ENCODE measurements at regions not wholly inside any gene's neighbourhood (a gene's known extent, or its start where the extent isn't known, plus 50 kb on each side); places are given as distances from the start of the nearest gene placed in this dataset.

GRCh38 chr7:69334701-69335100 is 263.6 kb upstream of the AUTS2 start:
- 89% methylated on average over 3 of the region's 3 CpGs for WGBS (ENCODE audit: insufficient coverage)
- H3K36me3 ChIP-seq (ENCODE audit: control insufficient read depth in 4 of 4, insufficient read depth in 4 of 4, low read length in 3 of 4) = no peaks in the 10 kb centered on the region
- H3K4me3 ChIP-seq (ENCODE audit: control insufficient read depth in 1 of 7, extremely low read depth in 1 of 7, insufficient read depth in 4 of 7, low read depth in 2 of 7, low read length in 6 of 7) = no peak overlapping the region
- POLR2A ChIA-PET = no interaction called here
- H3K4me1 ChIP-seq (ENCODE audit: control extremely low read depth in 1 of 4, control insufficient read depth in 4 of 4, insufficient read depth in 4 of 4, low read length in 3 of 4) = no peaks in the 10 kb centered on the region
- H3K27ac ChIP-seq (ENCODE audit: insufficient read depth in 1 of 2, low read depth in 1 of 2, low read length in 2 of 2, poor library complexity in 1 of 2, severe bottlenecking in 2 of 2) = no peak overlapping the region
- no peak for DNase-seq
- CTCF ChIA-PET = interaction anchor here (0.6 kb wide), 1 partner anchor 677 kb away, joined by 3 read pairs; no protein-coding TSS in a partner anchor
- no peaks in the 10 kb centered on the region for H3K9me3 ChIP-seq (ENCODE audit: control extremely low read depth in 1 of 5, control insufficient read depth in 4 of 5, insufficient read depth in 2 of 5, low read depth in 1 of 5, low read length in 4 of 5)
- H3K27me3 ChIP-seq (replicated peaks in 2 of 5; ENCODE audit: control insufficient read depth in 4 of 5, insufficient read depth in 5 of 5, low read length in 4 of 5) = no peaks in the 10 kb centered on the region

- WGBS (ENCODE audit: insufficient coverage) = 100% methylated on average over 1 of the region's 8 CpGs
- POLR2A ChIA-PET = no interaction called here
These were observed 262.9 kb upstream of the AUTS2 start for GRCh38 chr7:69335331-69335730.

GRCh38 chr7:69336976-69337375 is 261.3 kb upstream of the AUTS2 start:
- ChIA-PET POLR2A (no interaction called here), CTCF (no interaction called here)
- Histone ChIP-seq H3K27ac (ENCODE audit: insufficient read depth in 1 of 2, low read depth in 1 of 2, low read length in 2 of 2, poor library complexity in 1 of 2, severe bottlenecking in 2 of 2) (no peak overlapping the region), H3K27me3 (replicated peaks in 2 of 5; ENCODE audit: control insufficient read depth in 4 of 5, insufficient read depth in 5 of 5, low read length in 4 of 5) (no peaks in the 10 kb centered on the region), H3K4me3 (ENCODE audit: control insufficient read depth in 1 of 7, extremely low read depth in 1 of 7, insufficient read depth in 4 of 7, low read depth in 2 of 7, low read length in 6 of 7) (no peak overlapping the region), H3K4me1 (ENCODE audit: control extremely low read depth in 1 of 4, control insufficient read depth in 4 of 4, insufficient read depth in 4 of 4, low read length in 3 of 4) (no peaks in the 10 kb centered on the region), H3K36me3 (ENCODE audit: control insufficient read depth in 4 of 4, insufficient read depth in 4 of 4, low read length in 3 of 4) (no peaks in the 10 kb centered on the region), H3K9me3 (ENCODE audit: control extremely low read depth in 1 of 5, control insufficient read depth in 4 of 5, insufficient read depth in 2 of 5, low read depth in 1 of 5, low read length in 4 of 5) (peaks cover 0 to 1% (median 0%) of the 10 kb centered on the region in 5 experiments)
- DNase-seq = no peak
- 83% methylated on average over 2 of the region's 3 CpGs for WGBS (ENCODE audit: insufficient coverage)

More at GRCh38 chr7:69335331-69335730, 262.9 kb upstream of the AUTS2 start:
- Histone ChIP-seq H3K4me3 (ENCODE audit: control insufficient read depth in 1 of 7, extremely low read depth in 1 of 7, insufficient read depth in 4 of 7, low read depth in 2 of 7, low read length in 6 of 7) (no peak overlapping the region), H3K4me1 (ENCODE audit: control extremely low read depth in 1 of 4, control insufficient read depth in 4 of 4, insufficient read depth in 4 of 4, low read length in 3 of 4) (no peaks in the 10 kb centered on the region), H3K36me3 (ENCODE audit: control insufficient read depth in 4 of 4, insufficient read depth in 4 of 4, low read length in 3 of 4) (no peaks in the 10 kb centered on the region), H3K9me3 (ENCODE audit: control extremely low read depth in 1 of 5, control insufficient read depth in 4 of 5, insufficient read depth in 2 of 5, low read depth in 1 of 5, low read length in 4 of 5) (no peaks in the 10 kb centered on the region), H3K27me3 (replicated peaks in 2 of 5; ENCODE audit: control insufficient read depth in 4 of 5, insufficient read depth in 5 of 5, low read length in 4 of 5) (no peaks in the 10 kb centered on the region), H3K27ac (ENCODE audit: insufficient read depth in 1 of 2, low read depth in 1 of 2, low read length in 2 of 2, poor library complexity in 1 of 2, severe bottlenecking in 2 of 2) (no peak overlapping the region)
- DNase-seq = no peak
- CTCF ChIA-PET = no interaction called here

- peaks cover 0 to 2% (median 0%) of the 10 kb centered on the region in 5 experiments for H3K27me3 ChIP-seq (replicated peaks in 2 of 5; ENCODE audit: control insufficient read depth in 4 of 5, insufficient read depth in 5 of 5, low read length in 4 of 5)
- peaks cover 0 to 3% (median 0%) of the 10 kb centered on the region in 5 experiments for H3K9me3 ChIP-seq (ENCODE audit: control extremely low read depth in 1 of 5, control insufficient read depth in 4 of 5, insufficient read depth in 2 of 5, low read depth in 1 of 5, low read length in 4 of 5)
- H3K4me3 ChIP-seq (ENCODE audit: control insufficient read depth in 1 of 7, extremely low read depth in 1 of 7, insufficient read depth in 4 of 7, low read depth in 2 of 7, low read length in 6 of 7) = no peak overlapping the region
- 28% methylated on average over 7 of the region's 8 CpGs for WGBS (ENCODE audit: insufficient coverage)
- no peaks in the 10 kb centered on the region for H3K36me3 ChIP-seq (ENCODE audit: control insufficient read depth in 4 of 4, insufficient read depth in 4 of 4, low read length in 3 of 4)
- no peak overlapping the region for H3K27ac ChIP-seq (ENCODE audit: insufficient read depth in 1 of 2, low read depth in 1 of 2, low read length in 2 of 2, poor library complexity in 1 of 2, severe bottlenecking in 2 of 2)
- CTCF ChIA-PET = no interaction called here
- no peak for DNase-seq
- POLR2A ChIA-PET = no interaction called here
- no peaks in the 10 kb centered on the region for H3K4me1 ChIP-seq (ENCODE audit: control extremely low read depth in 1 of 4, control insufficient read depth in 4 of 4, insufficient read depth in 4 of 4, low read length in 3 of 4)
These were observed 260.1 kb upstream of the AUTS2 start for GRCh38 chr7:69338144-69338543.

- ChIA-PET POLR2A (no interaction called here), CTCF (no interaction called here)
- H3K27ac ChIP-seq (ENCODE audit: insufficient read depth in 1 of 2, low read depth in 1 of 2, low read length in 2 of 2, poor library complexity in 1 of 2, severe bottlenecking in 2 of 2) = no peak overlapping the region
- DNase-seq = no peak
- H3K4me3 ChIP-seq (ENCODE audit: control insufficient read depth in 1 of 7, extremely low read depth in 1 of 7, insufficient read depth in 4 of 7, low read depth in 2 of 7, low read length in 6 of 7) = no peak overlapping the region
- no peaks in the 10 kb centered on the region for H3K4me1 ChIP-seq (ENCODE audit: control extremely low read depth in 1 of 4, control insufficient read depth in 4 of 4, insufficient read depth in 4 of 4, low read length in 3 of 4)
- no peaks in the 10 kb centered on the region for H3K36me3 ChIP-seq (ENCODE audit: control insufficient read depth in 4 of 4, insufficient read depth in 4 of 4, low read length in 3 of 4)
- H3K9me3 ChIP-seq (ENCODE audit: control extremely low read depth in 1 of 5, control insufficient read depth in 4 of 5, insufficient read depth in 2 of 5, low read depth in 1 of 5, low read length in 4 of 5) = peaks cover 0 to 3% (median 0%) of the 10 kb centered on the region in 5 experiments
- H3K27me3 ChIP-seq (replicated peaks in 2 of 5; ENCODE audit: control insufficient read depth in 4 of 5, insufficient read depth in 5 of 5, low read length in 4 of 5) = peaks cover 0 to 2% (median 0%) of the 10 kb centered on the region in 5 experiments
- 90% methylated on average over 1 of the region's 1 CpG for WGBS (ENCODE audit: insufficient coverage)
These were observed 257.0 kb upstream of the AUTS2 start for GRCh38 chr7:69341288-69341687.

- Histone ChIP-seq H3K36me3 (ENCODE audit: control insufficient read depth in 4 of 4, insufficient read depth in 4 of 4, low read length in 3 of 4) (no peaks in the 10 kb centered on the region), H3K27ac (ENCODE audit: insufficient read depth in 1 of 2, low read depth in 1 of 2, low read length in 2 of 2, poor library complexity in 1 of 2, severe bottlenecking in 2 of 2) (no peak overlapping the region), H3K4me3 (ENCODE audit: control insufficient read depth in 1 of 7, extremely low read depth in 1 of 7, insufficient read depth in 4 of 7, low read depth in 2 of 7, low read length in 6 of 7) (no peak overlapping the region), H3K9me3 (ENCODE audit: control extremely low read depth in 1 of 5, control insufficient read depth in 4 of 5, insufficient read depth in 2 of 5, low read depth in 1 of 5, low read length in 4 of 5) (peaks cover 0 to 3% (median 0%) of the 10 kb centered on the region in 5 experiments), H3K4me1 (ENCODE audit: control extremely low read depth in 1 of 4, control insufficient read depth in 4 of 4, insufficient read depth in 4 of 4, low read length in 3 of 4) (no peaks in the 10 kb centered on the region), H3K27me3 (replicated peaks in 2 of 5; ENCODE audit: control insufficient read depth in 4 of 5, insufficient read depth in 5 of 5, low read length in 4 of 5) (peaks cover 0 to 2% (median 0%) of the 10 kb centered on the region in 5 experiments)
- POLR2A ChIA-PET = no interaction called here
- 91% methylated on average over 7 of the region's 10 CpGs for WGBS (ENCODE audit: insufficient coverage)
- DNase-seq = no peak
- CTCF ChIA-PET = no interaction called here
These were observed 256.0 kb upstream of the AUTS2 start for GRCh38 chr7:69342154-69342884.

GRCh38 chr7:69349291-69349690 is 249.0 kb upstream of the AUTS2 start:
- no peak for DNase-seq
- H3K9me3 ChIP-seq (ENCODE audit: control extremely low read depth in 1 of 5, control insufficient read depth in 4 of 5, insufficient read depth in 2 of 5, low read depth in 1 of 5, low read length in 4 of 5) = no peaks in the 10 kb centered on the region
- WGBS (ENCODE audit: insufficient coverage) = 33% methylated on average over 2 of the region's 3 CpGs
- H3K4me1 ChIP-seq (ENCODE audit: control extremely low read depth in 1 of 4, control insufficient read depth in 4 of 4, insufficient read depth in 4 of 4, low read length in 3 of 4) = no peaks in the 10 kb centered on the region
- no peak overlapping the region for H3K27ac ChIP-seq (ENCODE audit: insufficient read depth in 1 of 2, low read depth in 1 of 2, low read length in 2 of 2, poor library complexity in 1 of 2, severe bottlenecking in 2 of 2)
- H3K4me3 ChIP-seq (ENCODE audit: control insufficient read depth in 1 of 7, extremely low read depth in 1 of 7, insufficient read depth in 4 of 7, low read depth in 2 of 7, low read length in 6 of 7) = no peak overlapping the region
- ChIA-PET CTCF (no interaction called here), POLR2A (no interaction called here)
- H3K36me3 ChIP-seq (ENCODE audit: control insufficient read depth in 4 of 4, insufficient read depth in 4 of 4, low read length in 3 of 4) = no peaks in the 10 kb centered on the region
- H3K27me3 ChIP-seq (replicated peaks in 2 of 5; ENCODE audit: control insufficient read depth in 4 of 5, insufficient read depth in 5 of 5, low read length in 4 of 5) = no peaks in the 10 kb centered on the region
